ENCODE measurements at regions not wholly inside any gene's neighbourhood (a gene's known extent, or its start where the extent isn't known, plus 50 kb on each side); places are given as distances from the start of the nearest gene placed in this dataset.

- Histone ChIP-seq H3K27me3 (replicated peaks; ENCODE audit: control insufficient read depth, insufficient read depth, low read length) (no peaks in the 10 kb centered on the region), H3K4me1 (no peaks in the 10 kb centered on the region), H3K36me3 (ENCODE audit: control insufficient read depth, insufficient read depth, low read length) (no peaks in the 10 kb centered on the region), H3K4me3 (ENCODE audit: low read depth, low read length) (no peak overlapping the region), H3K9me3 (no peaks in the 10 kb centered on the region)
- H3K27me3 Mint-ChIP-seq (ENCODE audit: insufficient read depth, unreplicated experiment), result no peaks in the 10 kb centered on the region
- ChIA-PET CTCF (no interaction called here), POLR2A (no interaction called here)
- no peak overlapping the region for H3K27ac Mint-ChIP-seq (ENCODE audit: unreplicated experiment)
- BruUV-seq (replicated peaks), result no TSS peak
- no peaks in the 10 kb centered on the region for H3K36me3 Mint-ChIP-seq (ENCODE audit: insufficient read depth, unreplicated experiment)
- no peaks in the 10 kb centered on the region for H3K4me1 Mint-ChIP-seq (ENCODE audit: low read depth, unreplicated experiment)
- TF ChIP-seq, protein P1, sequence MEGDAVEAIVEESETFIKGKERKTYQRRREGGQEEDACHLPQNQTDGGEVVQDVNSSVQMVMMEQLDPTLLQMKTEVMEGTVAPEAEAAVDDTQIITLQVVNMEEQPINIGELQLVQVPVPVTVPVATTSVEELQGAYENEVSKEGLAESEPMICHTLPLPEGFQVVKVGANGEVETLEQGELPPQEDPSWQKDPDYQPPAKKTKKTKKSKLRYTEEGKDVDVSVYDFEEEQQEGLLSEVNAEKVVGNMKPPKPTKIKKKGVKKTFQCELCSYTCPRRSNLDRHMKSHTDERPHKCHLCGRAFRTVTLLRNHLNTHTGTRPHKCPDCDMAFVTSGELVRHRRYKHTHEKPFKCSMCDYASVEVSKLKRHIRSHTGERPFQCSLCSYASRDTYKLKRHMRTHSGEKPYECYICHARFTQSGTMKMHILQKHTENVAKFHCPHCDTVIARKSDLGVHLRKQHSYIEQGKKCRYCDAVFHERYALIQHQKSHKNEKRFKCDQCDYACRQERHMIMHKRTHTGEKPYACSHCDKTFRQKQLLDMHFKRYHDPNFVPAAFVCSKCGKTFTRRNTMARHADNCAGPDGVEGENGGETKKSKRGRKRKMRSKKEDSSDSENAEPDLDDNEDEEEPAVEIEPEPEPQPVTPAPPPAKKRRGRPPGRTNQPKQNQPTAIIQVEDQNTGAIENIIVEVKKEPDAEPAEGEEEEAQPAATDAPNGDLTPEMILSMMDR (IDR thresholded peaks at IDR 0.05; ENCODE audit: insufficient read depth in 1 of 2, low read depth in 1 of 2, low read length in 1 of 2, severe bottlenecking in 1 of 2, unreplicated experiment in 1 of 2), result no peak
- intact Hi-C loops (cut with micrococcal nuclease; ENCODE audit: unreplicated experiment), result no loop called here
- no peak for DNase-seq
- no peaks in the 10 kb centered on the region for H3K9me3 Mint-ChIP-seq (ENCODE audit: unreplicated experiment)
- H3K4me3 Mint-ChIP-seq (ENCODE audit: unreplicated experiment), result no peak overlapping the region
Measured at GRCh38 chr7:88617185-88617584, 142.3 kb upstream of the ZNF804B start.

DNA sequence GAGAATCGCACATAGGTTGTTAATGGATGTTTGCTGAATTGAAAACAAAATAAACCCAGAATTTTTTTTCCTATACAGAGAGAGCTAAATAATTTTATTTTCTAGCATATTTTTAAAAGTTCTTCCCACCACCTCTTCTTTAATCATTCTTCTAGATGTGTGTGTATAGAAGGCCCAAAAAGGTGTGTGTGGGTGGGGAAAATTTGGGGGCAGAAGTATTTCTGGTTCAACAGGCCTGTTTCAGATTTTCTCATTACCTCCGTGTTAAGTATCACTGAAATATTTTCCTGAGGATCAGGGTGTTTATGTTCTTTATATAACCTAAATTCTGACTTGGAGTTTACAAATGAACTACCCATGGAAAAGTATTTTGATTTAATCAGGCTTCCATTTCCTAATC lies 144.2 kb upstream of the ZNF804B start:
- BruUV-seq (replicated peaks), result no TSS peak
- intact Hi-C loops (cut with micrococcal nuclease; ENCODE audit: unreplicated experiment), result no loop called here
- no peaks in the 10 kb centered on the region for H3K36me3 Mint-ChIP-seq (ENCODE audit: insufficient read depth, unreplicated experiment)

GRCh38 chr7:88614736-88615135 lies 144.8 kb upstream of the ZNF804B start:
- DNase-seq, result no peak
- intact Hi-C loops (cut with micrococcal nuclease; ENCODE audit: unreplicated experiment), result no loop called here
- no peak overlapping the region for H3K4me3 ChIP-seq (ENCODE audit: low read depth, low read length)
- no peaks in the 10 kb centered on the region for H3K4me1 Mint-ChIP-seq (ENCODE audit: low read depth, unreplicated experiment)
- no peak overlapping the region for H3K27ac Mint-ChIP-seq (ENCODE audit: unreplicated experiment)
- TF ChIP-seq, protein P1 (IDR thresholded peaks at IDR 0.05; ENCODE audit: insufficient read depth in 1 of 2, low read depth in 1 of 2, low read length in 1 of 2, severe bottlenecking in 1 of 2, unreplicated experiment in 1 of 2), result no peak
- POLR2A ChIA-PET, result no interaction called here
- no peaks in the 10 kb centered on the region for H3K36me3 ChIP-seq (ENCODE audit: control insufficient read depth, insufficient read depth, low read length)
- H3K4me3 Mint-ChIP-seq (ENCODE audit: unreplicated experiment), result no peak overlapping the region
- no peaks in the 10 kb centered on the region for H3K9me3 Mint-ChIP-seq (ENCODE audit: unreplicated experiment)
- no peaks in the 10 kb centered on the region for H3K27me3 ChIP-seq (replicated peaks; ENCODE audit: control insufficient read depth, insufficient read depth, low read length)
- no peaks in the 10 kb centered on the region for H3K9me3 ChIP-seq
- peaks cover 3% of the 10 kb centered on the region for H3K27me3 Mint-ChIP-seq (ENCODE audit: insufficient read depth, unreplicated experiment)
- CTCF ChIA-PET, result no interaction called here
- BruUV-seq (replicated peaks), result no TSS peak
- no peaks in the 10 kb centered on the region for H3K4me1 ChIP-seq
- H3K36me3 Mint-ChIP-seq (ENCODE audit: insufficient read depth, unreplicated experiment), result no peaks in the 10 kb centered on the region

More for the DNA sequence above, 144.2 kb upstream of the ZNF804B start:
- peaks cover 3% of the 10 kb centered on the region for H3K27me3 Mint-ChIP-seq (ENCODE audit: insufficient read depth, unreplicated experiment)
- no peaks in the 10 kb centered on the region for H3K9me3 ChIP-seq
- H3K27me3 ChIP-seq (replicated peaks; ENCODE audit: control insufficient read depth, insufficient read depth, low read length), result no peaks in the 10 kb centered on the region
- DNase-seq, result no peak
- H3K4me1 Mint-ChIP-seq (ENCODE audit: low read depth, unreplicated experiment), result no peaks in the 10 kb centered on the region
- no peak overlapping the region for H3K4me3 Mint-ChIP-seq (ENCODE audit: unreplicated experiment)
- no peaks in the 10 kb centered on the region for H3K9me3 Mint-ChIP-seq (ENCODE audit: unreplicated experiment)
- TF ChIP-seq, protein P1 (IDR thresholded peaks at IDR 0.05; ENCODE audit: insufficient read depth in 1 of 2, low read depth in 1 of 2, low read length in 1 of 2, severe bottlenecking in 1 of 2, unreplicated experiment in 1 of 2), result no peak
- no peaks in the 10 kb centered on the region for H3K4me1 ChIP-seq
- H3K36me3 ChIP-seq (ENCODE audit: control insufficient read depth, insufficient read depth, low read length), result no peaks in the 10 kb centered on the region
- no peak overlapping the region for H3K27ac Mint-ChIP-seq (ENCODE audit: unreplicated experiment)
- CTCF ChIA-PET, result no interaction called here
- H3K4me3 ChIP-seq (ENCODE audit: low read depth, low read length), result no peak overlapping the region
- POLR2A ChIA-PET, result no interaction called here
